Body of pancreas (tissue), 4 donors: ENCODE measurements at regions not wholly inside any gene's neighbourhood (a gene's known extent, or its start where the extent isn't known, plus 50 kb on each side); places are given as distances from the start of the nearest gene placed in this dataset.

Experiments
- ATAC-seq: fragments of 150-250 bp; one replicate; pipeline ENCODE4 v1.9.1; 2016
- DNase-seq, 4 donors: peaks; one replicate each; pipeline ENCODE4 v3.0.0-alpha.2; 2019
- H3K27ac ChIP-seq, 4 donors: fragments of 200-600 bp; sonication (generic); 1 replicate in 3 of 4; 2 replicates in 1 of 4; pipeline versions ENCODE4 v1.5.1 to v1.6.1; 2016 to 2019; ENCODE audit warnings: mild to moderate bottlenecking in 1 of 4, mixed read lengths in 1 of 4, moderate library complexity in 1 of 4
- H3K27me3 ChIP-seq, 2 donors: fragments of 200-600 bp; sonication (generic); one replicate each; pipeline ENCODE4 v1.6.0; 2016; ENCODE audit warnings: mild to moderate bottlenecking in 1 of 2
- H3K36me3 ChIP-seq, 2 donors: fragments of 200-600 bp; sonication (generic); replicated peaks in 1 of 2; 2 replicates each; pipeline ENCODE4 v1.5.1; 2016; ENCODE audit warnings: low read depth in 2 of 2; ENCODE audit not compliant: insufficient read depth in 1 of 2
- H3K4me1 ChIP-seq: fragments of 200-600 bp; sonication (generic); one replicate; pipeline ENCODE4 v1.6.0; 2016
- H3K4me3 ChIP-seq, 2 donors: fragments of 200-600 bp; sonication (generic); 1 replicate in 1 of 2; 2 replicates in 1 of 2; pipeline ENCODE4 v1.5.1; 2016 to 2019
- H3K9me3 ChIP-seq, 3 donors: fragments of 200-600 bp; sonication (generic); 1 replicate in 2 of 3; 2 replicates in 1 of 3; pipeline ENCODE4 v1.5.1; 2016
- POLR2A ChIP-seq, 3 donors: fragments of 450-650 bp; IDR thresholded peaks; one replicate each; pipeline ENCODE4 v1.6.1; 2016; ENCODE audit warnings: antibody characterized with exemption in 3 of 3, mild to moderate bottlenecking in 2 of 3
- WGBS, 2 donors: methylation state at CpG; one replicate each; pipeline ENCODE4 v1.1.5; 2017; 5-methylcytosine and 5-hydroxymethylcytosine counted together
- intact Hi-C: fragments of 100-400 bp; cut with DNase I; formaldehyde crosslinking; loops from one replicate; pipeline ENCODE4 v1.15.1; 2023
- TF ChIP-seq, protein P1 (sequence below), 7 experiments: fragments of 450-650 bp in 4 of 7; fragments of 200-600 bp in 3 of 7; sonication (generic) in 3 of 7; IDR thresholded peaks; one replicate each; pipeline ENCODE4 v1.5.1; 2016 to 2019; ENCODE audit warnings: antibody characterized with exemption in 7 of 7

DNA sequence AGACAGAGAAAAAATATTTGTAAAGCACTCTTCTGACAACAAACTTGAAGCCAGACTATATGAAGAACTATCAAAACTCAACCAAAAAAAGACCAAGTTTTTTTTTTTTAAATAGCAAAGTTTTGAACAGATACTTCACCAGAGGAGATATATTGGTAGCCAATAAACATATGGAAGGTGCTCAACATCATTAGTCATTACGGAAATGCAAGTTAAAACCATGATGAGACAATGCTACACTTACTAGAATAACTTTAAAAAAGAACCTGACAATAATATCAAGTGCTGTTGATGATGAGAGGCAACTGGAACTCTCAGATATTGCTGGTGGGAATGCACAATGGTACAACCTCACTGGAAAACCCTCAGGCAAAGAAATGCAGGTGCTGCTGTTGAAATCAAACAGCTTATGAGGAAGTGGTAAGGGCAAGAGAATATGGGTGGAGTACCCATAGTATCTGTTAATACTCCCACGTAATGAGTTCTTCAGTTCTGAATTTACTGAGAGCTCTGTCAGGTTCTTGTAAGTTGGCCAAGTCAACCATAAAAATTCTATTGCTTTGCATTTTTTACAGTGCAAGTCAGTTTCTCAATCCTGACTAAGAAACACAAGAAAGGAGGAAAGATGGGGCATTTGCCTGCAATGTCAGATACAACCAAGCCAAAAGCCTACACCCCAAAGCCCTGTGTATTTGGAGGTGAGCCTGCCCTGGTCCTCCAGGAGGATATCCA lies 87.3 kb upstream of the GNAQ start:
- no peak overlapping the region for H3K27ac ChIP-seq
- H3K36me3 ChIP-seq, result no peaks in the 10 kb centered on the region
- ATAC-seq (no peak), DNase-seq (no peak)
- H3K27me3 ChIP-seq, result no peaks in the 10 kb centered on the region
- 57 to 72% methylated on average over 2 of the region's 2 CpGs for WGBS, 2 donors
- intact Hi-C loops, result no loop called here
- TF ChIP-seq, protein P1, sequence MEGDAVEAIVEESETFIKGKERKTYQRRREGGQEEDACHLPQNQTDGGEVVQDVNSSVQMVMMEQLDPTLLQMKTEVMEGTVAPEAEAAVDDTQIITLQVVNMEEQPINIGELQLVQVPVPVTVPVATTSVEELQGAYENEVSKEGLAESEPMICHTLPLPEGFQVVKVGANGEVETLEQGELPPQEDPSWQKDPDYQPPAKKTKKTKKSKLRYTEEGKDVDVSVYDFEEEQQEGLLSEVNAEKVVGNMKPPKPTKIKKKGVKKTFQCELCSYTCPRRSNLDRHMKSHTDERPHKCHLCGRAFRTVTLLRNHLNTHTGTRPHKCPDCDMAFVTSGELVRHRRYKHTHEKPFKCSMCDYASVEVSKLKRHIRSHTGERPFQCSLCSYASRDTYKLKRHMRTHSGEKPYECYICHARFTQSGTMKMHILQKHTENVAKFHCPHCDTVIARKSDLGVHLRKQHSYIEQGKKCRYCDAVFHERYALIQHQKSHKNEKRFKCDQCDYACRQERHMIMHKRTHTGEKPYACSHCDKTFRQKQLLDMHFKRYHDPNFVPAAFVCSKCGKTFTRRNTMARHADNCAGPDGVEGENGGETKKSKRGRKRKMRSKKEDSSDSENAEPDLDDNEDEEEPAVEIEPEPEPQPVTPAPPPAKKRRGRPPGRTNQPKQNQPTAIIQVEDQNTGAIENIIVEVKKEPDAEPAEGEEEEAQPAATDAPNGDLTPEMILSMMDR (IDR thresholded peaks at IDR 0.05), result no peak
- TF ChIP-seq POLR2A (IDR thresholded peaks at IDR 0.05), result no peak
- H3K4me3 ChIP-seq, result no peak overlapping the region
- no peaks in the 10 kb centered on the region for H3K4me1 ChIP-seq
- H3K9me3 ChIP-seq, result no peaks in the 10 kb centered on the region

DNA sequence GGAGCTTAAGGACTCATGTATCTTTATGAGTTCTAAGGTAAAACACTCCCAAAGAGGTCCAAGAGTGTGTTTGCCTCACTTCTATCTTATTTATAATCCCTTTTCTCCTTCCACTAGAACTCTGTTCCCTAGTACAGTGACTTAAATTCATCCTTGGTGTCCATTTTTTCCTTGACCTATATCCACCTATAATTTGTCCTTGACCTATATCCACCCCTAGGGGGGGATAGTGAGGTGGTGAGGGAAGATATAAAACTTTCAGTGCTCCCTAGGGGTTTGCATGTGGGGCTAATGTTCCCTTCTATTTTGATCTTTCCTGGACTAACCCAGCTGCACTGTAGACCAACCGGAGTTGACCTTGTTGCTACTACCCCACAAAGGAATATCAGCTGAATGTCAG lies 83.5 kb upstream of the GNAQ start:
- H3K36me3 ChIP-seq, result no peaks in the 10 kb centered on the region
- H3K27ac ChIP-seq, result no peak overlapping the region
- no peaks in the 10 kb centered on the region for H3K9me3 ChIP-seq
- no peak for TF ChIP-seq POLR2A (IDR thresholded peaks at IDR 0.05)
- TF ChIP-seq, protein P1 (IDR thresholded peaks at IDR 0.05), result no peak
- no peak for ATAC-seq
- 100% methylated on average over 1 of the region's 1 CpG for WGBS, 2 donors
- no peak overlapping the region for H3K4me3 ChIP-seq
- no peaks in the 10 kb centered on the region for H3K27me3 ChIP-seq
- DNase-seq, result no peak
- intact Hi-C loops, result no loop called here
- H3K4me1 ChIP-seq, result no peaks in the 10 kb centered on the region

DNA sequence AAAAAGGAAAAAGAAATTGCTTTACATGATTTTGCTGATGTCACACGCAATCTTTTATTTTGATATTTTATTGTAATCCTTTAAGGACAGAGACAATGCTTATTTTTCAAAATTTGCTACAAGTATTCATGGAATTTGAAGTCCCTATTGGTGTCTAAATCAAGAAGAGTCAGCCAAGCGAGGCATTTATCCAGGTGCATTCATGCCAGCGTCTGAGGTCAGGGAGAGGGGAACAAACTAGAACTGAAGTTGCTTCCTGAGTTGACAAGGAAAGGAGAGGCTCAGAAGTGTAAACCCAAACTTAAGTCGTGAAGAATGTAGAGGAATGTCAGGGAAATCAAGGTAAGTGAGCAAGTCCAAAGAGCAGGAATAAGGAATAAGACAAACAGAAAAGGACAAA lies 83.0 kb upstream of the GNAQ start:
- TF ChIP-seq, protein P1 (IDR thresholded peaks at IDR 0.05), result no peak
- no peak for TF ChIP-seq POLR2A (IDR thresholded peaks at IDR 0.05)
- no peaks in the 10 kb centered on the region for H3K36me3 ChIP-seq
- H3K4me1 ChIP-seq, result no peaks in the 10 kb centered on the region
- no peak overlapping the region for H3K27ac ChIP-seq
- intact Hi-C loops, result no loop called here
- 65 to 73% methylated on average over 4 of the region's 4 CpGs for WGBS, 2 donors
- DNase-seq (no peak), ATAC-seq (no peak)
- no peaks in the 10 kb centered on the region for H3K27me3 ChIP-seq
- H3K4me3 ChIP-seq, result no peak overlapping the region
- no peaks in the 10 kb centered on the region for H3K9me3 ChIP-seq

DNA sequence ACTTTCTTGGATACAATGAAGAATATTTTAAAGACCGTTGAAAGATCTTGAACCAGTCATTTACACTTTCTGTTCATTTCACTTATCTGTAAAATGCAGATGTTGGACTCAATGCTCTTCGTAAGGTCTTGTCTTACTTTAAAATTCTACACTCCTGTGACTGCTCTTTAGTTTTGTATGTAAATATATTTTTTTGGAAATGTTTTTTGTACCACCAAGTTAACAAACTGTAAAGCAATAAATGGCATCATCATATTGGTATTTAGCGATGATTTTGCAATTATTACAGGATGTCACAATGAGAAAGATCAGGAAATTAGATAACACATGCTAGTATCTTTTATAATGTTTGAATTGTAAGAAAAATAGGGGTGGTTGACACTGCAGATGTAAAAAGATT lies 80.8 kb upstream of the GNAQ start:
- H3K36me3 ChIP-seq, result no peaks in the 10 kb centered on the region
- 79 to 81% methylated on average over 3 of the region's 3 CpGs for WGBS, 2 donors
- H3K4me3 ChIP-seq, result no peak overlapping the region
- H3K9me3 ChIP-seq, result no peaks in the 10 kb centered on the region
- TF ChIP-seq, protein P1 (IDR thresholded peaks at IDR 0.05), result no peak
- no peak for TF ChIP-seq POLR2A (IDR thresholded peaks at IDR 0.05)
- H3K4me1 ChIP-seq, result no peaks in the 10 kb centered on the region
- intact Hi-C loops, result no loop called here
- no peak overlapping the region for H3K27ac ChIP-seq
- H3K27me3 ChIP-seq, result no peaks in the 10 kb centered on the region
- no peak for ATAC-seq
- no peak for DNase-seq

DNA sequence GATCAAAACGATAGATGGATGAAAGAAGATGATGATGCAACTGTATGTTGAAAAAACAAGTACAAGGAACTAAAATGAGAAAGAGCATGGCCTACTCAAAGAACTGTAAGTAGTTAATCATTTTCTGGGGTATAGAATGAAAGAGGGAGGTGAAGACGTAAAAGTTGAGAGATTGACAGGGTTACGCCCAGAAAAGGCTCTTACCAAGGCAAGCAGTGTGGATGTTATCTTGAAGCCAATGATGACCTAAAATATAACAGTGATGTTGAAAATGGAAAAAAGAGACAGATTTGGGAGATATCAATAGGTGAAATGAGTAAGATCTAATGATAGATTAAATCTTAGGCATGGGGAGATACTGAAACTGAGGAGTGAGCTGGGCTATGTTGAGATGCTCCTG lies 80.4 kb upstream of the GNAQ start:
- Histone ChIP-seq H3K4me1 (no peaks in the 10 kb centered on the region), H3K9me3 (no peaks in the 10 kb centered on the region), H3K36me3 (no peaks in the 10 kb centered on the region), H3K4me3 (no peak overlapping the region), H3K27me3 (no peaks in the 10 kb centered on the region), H3K27ac (no peak overlapping the region)
- TF ChIP-seq, protein P1 (IDR thresholded peaks at IDR 0.05), result no peak
- TF ChIP-seq POLR2A (IDR thresholded peaks at IDR 0.05), result no peak
- no peak for DNase-seq
- WGBS, 2 donors, result 94 to 96% methylated on average over 3 of the region's 3 CpGs
- intact Hi-C loops, result no loop called here
- ATAC-seq, result no peak
